Spleen (tissue), 11 donors: ENCODE measurements at regions not wholly inside any gene's neighbourhood (a gene's known extent, or its start where the extent isn't known, plus 50 kb on each side); places are given as distances from the start of the nearest gene placed in this dataset.

Source experiments
- DNase-seq: peaks from one replicate; pipeline ENCODE4 v3.0.0-alpha.2; 2020
- H3K27ac ChIP-seq, 8 donors: fragments of 200-600 bp; sonication (generic) in 7 of 8; 1 replicate in 4 of 8; 2 replicates in 4 of 8; pipeline versions ENCODE4 v1.5.0 to v1.8.0; 2016 to 2021; ENCODE audit warnings: inconsistent platforms in 4 of 8, mild to moderate bottlenecking in 4 of 8, moderate library complexity in 1 of 8
- H3K27me3 ChIP-seq, 7 donors: fragments of 200-600 bp; sonication (generic) in 6 of 7; replicated peaks in 1 of 7; 1 replicate in 4 of 7; 2 replicates in 3 of 7; pipeline versions ENCODE4 v1.5.0 to v1.8.0; 2016 to 2021; ENCODE audit warnings: inconsistent platforms in 3 of 7, mild to moderate bottlenecking in 1 of 7
- H3K36me3 ChIP-seq, 6 donors: fragments of 200-600 bp; sonication (generic) in 5 of 6; 1 replicate in 4 of 6; 2 replicates in 2 of 6; pipeline versions ENCODE4 v1.5.0 to v1.8.0; 2016 to 2021; ENCODE audit warnings: inconsistent platforms in 2 of 6
- H3K4me1 ChIP-seq, 6 donors: fragments of 200-600 bp; sonication (generic) in 5 of 6; 1 replicate in 3 of 6; 2 replicates in 3 of 6; pipeline versions ENCODE4 v1.5.0 to v1.8.0; 2016 to 2021; ENCODE audit warnings: inconsistent platforms in 3 of 6
- H3K4me3 ChIP-seq, 8 donors: fragments of 200-600 bp; sonication (generic) in 7 of 8; 1 replicate in 4 of 8; 2 replicates in 4 of 8; pipeline versions ENCODE4 v1.5.0 to v1.8.0; 2016 to 2021; ENCODE audit warnings: inconsistent platforms in 4 of 8, mild to moderate bottlenecking in 4 of 8, moderate library complexity in 2 of 8
- H3K9me3 ChIP-seq, 8 donors: fragments of 200-600 bp; sonication (generic) in 7 of 8; 1 replicate in 4 of 8; 2 replicates in 4 of 8; pipeline versions ENCODE4 v1.5.0 to v1.8.0; 2016 to 2021; ENCODE audit warnings: inconsistent platforms in 4 of 8
- POLR2A ChIP-seq, 3 donors: fragments of 450-650 bp; IDR thresholded peaks; one replicate each; pipeline ENCODE4 v1.5.1; 2017; ENCODE audit warnings: antibody characterized with exemption in 3 of 3, mild to moderate bottlenecking in 1 of 3
- POLR2AphosphoS5 ChIP-seq, 3 donors: sonication (generic); formaldehyde crosslinking; IDR thresholded peaks; one replicate each; pipeline ENCODE4 v1.5.1; 2017; ENCODE audit warnings: antibody characterized with exemption in 3 of 3
- WGBS, 5 donors: extraction: QIAGEN DNeasy Blood & Tissue Kit in 3 of 5; methylation state at CpG; one replicate each; pipeline versions ENCODE4 v1.1.5 to v1.1.7; 2013 to 2018; 5-methylcytosine and 5-hydroxymethylcytosine counted together
- intact Hi-C: fragments of 100-400 bp; cut with DNase I; formaldehyde crosslinking; loops from one replicate; pipeline ENCODE4 v1.15.0; 2023; ENCODE audit warnings: low total_unique reads
- TF ChIP-seq, protein P1 (sequence below), 11 experiments: fragments of 200-600 bp in 7 of 11; fragments of 450-650 bp in 4 of 11; sonication (generic) in 4 of 11; IDR thresholded peaks in 8 of 11; conservative IDR thresholded peaks in 3 of 11; 1 replicate in 7 of 11; 2 replicates in 4 of 11; pipeline versions ENCODE4 v1.4.0 to v1.8.0; 2016 to 2021; ENCODE audit warnings: antibody characterized with exemption in 11 of 11, inconsistent platforms in 4 of 11, mild to moderate bottlenecking in 1 of 11
- donor health status: healthy with polysubstance abuse.
- donor health status: DM: no; HTN: no; CAD: no; lungs with moderate emphysema.
- donor health status: DM: no; HTN: no; CAD: no.
- donor health status: Bipolar disorder and iron deficiency.
- donor health status: healthy.
- donor health status: DM: no; HTN: no; CAD: no.
- donor health status: DM: yes; HTN: yes; CAD: no.

DNA sequence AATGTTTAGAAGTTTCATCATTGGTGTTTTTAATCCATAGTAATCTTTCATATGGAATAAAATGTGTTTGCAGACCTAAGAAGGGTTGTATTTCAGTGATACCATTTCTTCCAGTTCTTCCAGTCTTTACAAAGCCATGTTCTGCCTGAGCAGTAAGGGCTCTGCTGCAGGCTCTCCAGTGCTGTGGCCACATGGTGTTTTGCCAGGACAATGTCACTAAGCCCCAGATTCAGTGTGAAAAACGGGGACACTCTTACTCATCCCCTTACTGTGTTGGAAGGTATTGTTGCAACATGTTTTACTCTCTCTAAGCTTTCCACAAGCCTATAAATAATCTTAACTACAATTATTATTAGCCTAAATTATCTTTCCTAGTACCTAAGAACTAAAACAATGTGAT, 481.4 kb upstream of the CDH7 start:
- intact Hi-C loops, result no loop called here

DNA sequence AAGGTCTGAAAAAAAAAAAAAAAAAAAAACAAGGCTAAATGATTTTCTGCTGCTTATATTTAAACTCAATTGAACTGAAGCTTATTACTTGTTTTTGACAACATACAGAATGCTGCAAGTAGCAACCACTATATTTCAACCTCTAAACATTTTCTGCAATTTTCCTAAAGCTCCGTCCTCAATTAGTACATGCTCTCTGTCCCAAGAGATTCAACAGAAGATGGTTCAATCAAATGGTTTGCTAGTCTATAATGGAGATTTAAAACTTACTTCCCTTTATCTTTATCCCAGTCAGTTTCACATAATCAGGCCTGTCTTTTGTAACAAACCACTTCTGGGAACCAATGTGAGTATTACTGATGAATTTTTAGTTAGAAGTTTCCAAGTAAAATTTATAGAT, 485.1 kb upstream of the CDH7 start:
- whole genome bisulfite sequencing, 5 donors, result 82 to 95% (median 90%) methylated on average over 1 of the region's 1 CpG

More for the DNA sequence above, 481.4 kb upstream of the CDH7 start:
- H3K4me1 ChIP-seq, result no peaks in the 10 kb centered on the region
- no peak overlapping the region for H3K27ac ChIP-seq
- H3K9me3 ChIP-seq, result no peaks in the 10 kb centered on the region
- TF ChIP-seq, protein P1, sequence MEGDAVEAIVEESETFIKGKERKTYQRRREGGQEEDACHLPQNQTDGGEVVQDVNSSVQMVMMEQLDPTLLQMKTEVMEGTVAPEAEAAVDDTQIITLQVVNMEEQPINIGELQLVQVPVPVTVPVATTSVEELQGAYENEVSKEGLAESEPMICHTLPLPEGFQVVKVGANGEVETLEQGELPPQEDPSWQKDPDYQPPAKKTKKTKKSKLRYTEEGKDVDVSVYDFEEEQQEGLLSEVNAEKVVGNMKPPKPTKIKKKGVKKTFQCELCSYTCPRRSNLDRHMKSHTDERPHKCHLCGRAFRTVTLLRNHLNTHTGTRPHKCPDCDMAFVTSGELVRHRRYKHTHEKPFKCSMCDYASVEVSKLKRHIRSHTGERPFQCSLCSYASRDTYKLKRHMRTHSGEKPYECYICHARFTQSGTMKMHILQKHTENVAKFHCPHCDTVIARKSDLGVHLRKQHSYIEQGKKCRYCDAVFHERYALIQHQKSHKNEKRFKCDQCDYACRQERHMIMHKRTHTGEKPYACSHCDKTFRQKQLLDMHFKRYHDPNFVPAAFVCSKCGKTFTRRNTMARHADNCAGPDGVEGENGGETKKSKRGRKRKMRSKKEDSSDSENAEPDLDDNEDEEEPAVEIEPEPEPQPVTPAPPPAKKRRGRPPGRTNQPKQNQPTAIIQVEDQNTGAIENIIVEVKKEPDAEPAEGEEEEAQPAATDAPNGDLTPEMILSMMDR (IDR thresholded peaks at IDR 0.05 in 8 of 11, conservative IDR thresholded peaks at IDR 0.05 in 3 of 11), result no peak
- no peak for TF ChIP-seq POLR2AphosphoS5 (IDR thresholded peaks at IDR 0.05)
- TF ChIP-seq POLR2A (IDR thresholded peaks at IDR 0.05), result no peak
- H3K27me3 ChIP-seq, result no peaks in the 10 kb centered on the region
- no peak for DNase-seq
- H3K4me3 ChIP-seq, result no peak overlapping the region
- 46 to 74% (median 57%) methylated on average over 1 of the region's 1 CpG for WGBS, 5 donors
- H3K36me3 ChIP-seq, result no peaks in the 10 kb centered on the region

DNA sequence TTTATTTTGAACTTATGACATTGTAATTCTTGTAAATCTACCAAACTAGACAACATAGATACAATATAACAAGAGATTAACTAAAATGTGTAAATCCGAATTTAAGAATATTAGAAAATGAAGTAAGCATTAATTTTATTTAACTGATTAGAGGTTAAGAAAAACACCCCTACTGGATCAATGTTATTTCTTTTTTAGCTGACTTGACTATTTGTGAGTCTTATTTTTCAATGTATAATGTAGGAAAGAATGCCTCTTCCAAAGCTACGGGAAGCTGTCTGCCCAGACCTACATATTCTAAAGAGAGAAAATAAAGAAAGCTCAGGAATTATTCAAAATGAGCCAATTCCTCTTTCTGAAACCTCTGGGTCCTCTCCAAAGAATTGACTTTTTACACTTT, 490.8 kb upstream of the CDH7 start:
- Histone ChIP-seq H3K4me3 (no peak overlapping the region), H3K9me3 (peaks cover 0 to 3% (median 0%) of the 10 kb centered on the region in 8 donors), H3K27me3 (no peaks in the 10 kb centered on the region), H3K27ac (no peak overlapping the region), H3K36me3 (no peaks in the 10 kb centered on the region), H3K4me1 (no peaks in the 10 kb centered on the region)
- no peak for DNase-seq
- WGBS, 5 donors, result 37 to 47% (median 41%) methylated on average over 2 of the region's 2 CpGs
- TF ChIP-seq POLR2AphosphoS5 (IDR thresholded peaks at IDR 0.05) (no peak), POLR2A (IDR thresholded peaks at IDR 0.05) (no peak)
- TF ChIP-seq, protein P1 (IDR thresholded peaks at IDR 0.05 in 8 of 11, conservative IDR thresholded peaks at IDR 0.05 in 3 of 11), result no peak
- intact Hi-C loops, result no loop called here

More for the DNA sequence above, 485.1 kb upstream of the CDH7 start:
- Histone ChIP-seq H3K27me3 (no peaks in the 10 kb centered on the region), H3K27ac (no peak overlapping the region), H3K4me1 (no peaks in the 10 kb centered on the region), H3K4me3 (no peak overlapping the region), H3K9me3 (no peaks in the 10 kb centered on the region), H3K36me3 (no peaks in the 10 kb centered on the region)
- no peak for DNase-seq
- intact Hi-C loops, result no loop called here
- TF ChIP-seq, protein P1 (IDR thresholded peaks at IDR 0.05 in 8 of 11, conservative IDR thresholded peaks at IDR 0.05 in 3 of 11), result no peak
- TF ChIP-seq POLR2A (IDR thresholded peaks at IDR 0.05) (no peak), POLR2AphosphoS5 (IDR thresholded peaks at IDR 0.05) (no peak)

DNA sequence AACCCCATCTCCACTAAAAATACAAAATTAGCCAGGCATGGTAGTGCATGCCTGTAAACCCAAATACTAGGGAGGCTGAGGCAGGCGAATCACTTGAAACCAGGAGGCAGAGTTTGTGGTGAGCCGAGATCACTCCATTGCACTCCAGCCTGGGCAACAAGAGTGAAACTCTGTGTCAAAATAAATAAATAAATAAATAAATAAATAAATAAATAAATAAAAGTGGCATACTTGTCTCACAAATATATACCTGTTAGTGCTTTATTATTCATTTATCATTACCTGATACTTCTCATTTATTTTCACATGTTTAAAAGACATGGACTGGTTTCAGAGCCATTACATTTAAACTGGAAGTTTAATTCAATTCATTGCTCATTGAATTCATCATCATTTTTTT, 491.4 kb upstream of the CDH7 start:
- intact Hi-C loops, result no loop called here
- WGBS, 5 donors, result 81 to 91% (median 85%) methylated on average over 2 of the region's 2 CpGs
- Histone ChIP-seq H3K27me3 (no peaks in the 10 kb centered on the region), H3K4me1 (no peaks in the 10 kb centered on the region), H3K9me3 (peaks cover 0 to 3% (median 0%) of the 10 kb centered on the region in 8 donors), H3K4me3 (no peak overlapping the region), H3K36me3 (no peaks in the 10 kb centered on the region), H3K27ac (no peak overlapping the region)
- TF ChIP-seq POLR2AphosphoS5 (IDR thresholded peaks at IDR 0.05), result no peak
- no peak for TF ChIP-seq POLR2A (IDR thresholded peaks at IDR 0.05)
- TF ChIP-seq, protein P1 (IDR thresholded peaks at IDR 0.05 in 8 of 11, conservative IDR thresholded peaks at IDR 0.05 in 3 of 11), result no peak
- no peak for DNase-seq
